HL-60 (cell line): ENCODE measurements at regions not wholly inside any gene's neighbourhood (a gene's known extent, or its start where the extent isn't known, plus 50 kb on each side); places are given as distances from the start of the nearest gene placed in this dataset.

Experiments used
- DNase-seq, 2 experiments: peaks; one replicate each; pipeline ENCODE4 v3.0.0-alpha.2; 2010 to 2020; ENCODE audit warnings: low read depth in 1 of 2, low spot score in 1 of 2
- H3K27ac ChIP-seq: fragments of 250-450 bp; sonication (Bioruptor Pico); replicated peaks from 2 replicates; pipeline ENCODE4 v1.5.1; 2020; ENCODE audit warnings: mild to moderate bottlenecking, moderate library complexity
- H3K27me3 ChIP-seq: fragments of 250-450 bp; sonication (Bioruptor Pico); 2 replicates; pipeline ENCODE4 v1.5.1; 2021; ENCODE audit warnings: mild to moderate bottlenecking, moderate library complexity; ENCODE audit not compliant: insufficient read depth, poor library complexity, severe bottlenecking
- H3K4me3 ChIP-seq: replicated peaks from 2 replicates; pipeline ENCODE4 v1.5.1; 2011; ENCODE audit warnings: mild to moderate bottlenecking, control low read depth, low read length; ENCODE audit not compliant: insufficient read depth
- GABPA ChIP-seq: IDR thresholded peaks from 2 replicates; pipeline ENCODE4 v1.6.1; 2012; ENCODE audit warnings: low read depth
- POLR2AphosphoS5 ChIP-seq: IDR thresholded peaks from 2 replicates; pipeline ENCODE4 v1.6.1; 2012; ENCODE audit warnings: low read depth
- SPI1 ChIP-seq: IDR thresholded peaks from 2 replicates; pipeline ENCODE4 v1.6.1; 2012; ENCODE audit warnings: low read depth, mild to moderate bottlenecking, borderline replicate concordance
- TF ChIP-seq, protein P1 (sequence below): IDR thresholded peaks from one replicate; pipeline ENCODE4 v1.5.1; 2011; ENCODE audit warnings: low read length, control low read depth, inconsistent platforms; ENCODE audit not compliant: insufficient read depth
- TF ChIP-seq, protein P2 (sequence below): IDR thresholded peaks from 2 replicates; pipeline ENCODE4 v1.6.1; 2012; ENCODE audit warnings: low read depth; ENCODE audit not compliant: insufficient replicate concordance

DNA sequence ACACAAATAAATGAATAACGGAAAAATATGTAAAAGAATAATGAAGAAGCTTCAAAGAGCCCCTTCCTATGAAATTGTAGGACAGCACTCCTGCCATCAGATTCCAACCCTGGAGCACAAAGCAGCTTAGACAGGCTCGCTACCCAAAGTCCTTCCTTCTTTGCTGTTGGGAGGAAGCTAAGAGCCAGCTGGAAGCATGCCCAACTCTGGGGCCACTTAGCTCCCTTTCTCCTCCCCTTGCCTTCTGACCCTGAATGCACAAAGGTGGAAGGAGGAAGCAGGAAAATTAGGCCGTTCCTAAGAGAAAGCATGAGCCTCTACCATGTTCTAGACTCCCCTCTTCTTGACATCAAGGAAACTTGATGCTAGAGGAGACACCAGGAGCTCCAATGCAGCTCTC, 700.8 kb downstream of the RNF144A start:
- DNase-seq, result no peak
- H3K27me3 ChIP-seq, result no peaks in the 10 kb centered on the region
- no peak for TF ChIP-seq GABPA
- TF ChIP-seq, protein P1, sequence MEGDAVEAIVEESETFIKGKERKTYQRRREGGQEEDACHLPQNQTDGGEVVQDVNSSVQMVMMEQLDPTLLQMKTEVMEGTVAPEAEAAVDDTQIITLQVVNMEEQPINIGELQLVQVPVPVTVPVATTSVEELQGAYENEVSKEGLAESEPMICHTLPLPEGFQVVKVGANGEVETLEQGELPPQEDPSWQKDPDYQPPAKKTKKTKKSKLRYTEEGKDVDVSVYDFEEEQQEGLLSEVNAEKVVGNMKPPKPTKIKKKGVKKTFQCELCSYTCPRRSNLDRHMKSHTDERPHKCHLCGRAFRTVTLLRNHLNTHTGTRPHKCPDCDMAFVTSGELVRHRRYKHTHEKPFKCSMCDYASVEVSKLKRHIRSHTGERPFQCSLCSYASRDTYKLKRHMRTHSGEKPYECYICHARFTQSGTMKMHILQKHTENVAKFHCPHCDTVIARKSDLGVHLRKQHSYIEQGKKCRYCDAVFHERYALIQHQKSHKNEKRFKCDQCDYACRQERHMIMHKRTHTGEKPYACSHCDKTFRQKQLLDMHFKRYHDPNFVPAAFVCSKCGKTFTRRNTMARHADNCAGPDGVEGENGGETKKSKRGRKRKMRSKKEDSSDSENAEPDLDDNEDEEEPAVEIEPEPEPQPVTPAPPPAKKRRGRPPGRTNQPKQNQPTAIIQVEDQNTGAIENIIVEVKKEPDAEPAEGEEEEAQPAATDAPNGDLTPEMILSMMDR, result no peak
- TF ChIP-seq, protein P2, sequence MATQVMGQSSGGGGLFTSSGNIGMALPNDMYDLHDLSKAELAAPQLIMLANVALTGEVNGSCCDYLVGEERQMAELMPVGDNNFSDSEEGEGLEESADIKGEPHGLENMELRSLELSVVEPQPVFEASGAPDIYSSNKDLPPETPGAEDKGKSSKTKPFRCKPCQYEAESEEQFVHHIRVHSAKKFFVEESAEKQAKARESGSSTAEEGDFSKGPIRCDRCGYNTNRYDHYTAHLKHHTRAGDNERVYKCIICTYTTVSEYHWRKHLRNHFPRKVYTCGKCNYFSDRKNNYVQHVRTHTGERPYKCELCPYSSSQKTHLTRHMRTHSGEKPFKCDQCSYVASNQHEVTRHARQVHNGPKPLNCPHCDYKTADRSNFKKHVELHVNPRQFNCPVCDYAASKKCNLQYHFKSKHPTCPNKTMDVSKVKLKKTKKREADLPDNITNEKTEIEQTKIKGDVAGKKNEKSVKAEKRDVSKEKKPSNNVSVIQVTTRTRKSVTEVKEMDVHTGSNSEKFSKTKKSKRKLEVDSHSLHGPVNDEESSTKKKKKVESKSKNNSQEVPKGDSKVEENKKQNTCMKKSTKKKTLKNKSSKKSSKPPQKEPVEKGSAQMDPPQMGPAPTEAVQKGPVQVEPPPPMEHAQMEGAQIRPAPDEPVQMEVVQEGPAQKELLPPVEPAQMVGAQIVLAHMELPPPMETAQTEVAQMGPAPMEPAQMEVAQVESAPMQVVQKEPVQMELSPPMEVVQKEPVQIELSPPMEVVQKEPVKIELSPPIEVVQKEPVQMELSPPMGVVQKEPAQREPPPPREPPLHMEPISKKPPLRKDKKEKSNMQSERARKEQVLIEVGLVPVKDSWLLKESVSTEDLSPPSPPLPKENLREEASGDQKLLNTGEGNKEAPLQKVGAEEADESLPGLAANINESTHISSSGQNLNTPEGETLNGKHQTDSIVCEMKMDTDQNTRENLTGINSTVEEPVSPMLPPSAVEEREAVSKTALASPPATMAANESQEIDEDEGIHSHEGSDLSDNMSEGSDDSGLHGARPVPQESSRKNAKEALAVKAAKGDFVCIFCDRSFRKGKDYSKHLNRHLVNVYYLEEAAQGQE, result no peak
- no peak for TF ChIP-seq POLR2AphosphoS5
- TF ChIP-seq SPI1, result no peak
- no peak overlapping the region for H3K4me3 ChIP-seq
- no peak overlapping the region for H3K27ac ChIP-seq

DNA sequence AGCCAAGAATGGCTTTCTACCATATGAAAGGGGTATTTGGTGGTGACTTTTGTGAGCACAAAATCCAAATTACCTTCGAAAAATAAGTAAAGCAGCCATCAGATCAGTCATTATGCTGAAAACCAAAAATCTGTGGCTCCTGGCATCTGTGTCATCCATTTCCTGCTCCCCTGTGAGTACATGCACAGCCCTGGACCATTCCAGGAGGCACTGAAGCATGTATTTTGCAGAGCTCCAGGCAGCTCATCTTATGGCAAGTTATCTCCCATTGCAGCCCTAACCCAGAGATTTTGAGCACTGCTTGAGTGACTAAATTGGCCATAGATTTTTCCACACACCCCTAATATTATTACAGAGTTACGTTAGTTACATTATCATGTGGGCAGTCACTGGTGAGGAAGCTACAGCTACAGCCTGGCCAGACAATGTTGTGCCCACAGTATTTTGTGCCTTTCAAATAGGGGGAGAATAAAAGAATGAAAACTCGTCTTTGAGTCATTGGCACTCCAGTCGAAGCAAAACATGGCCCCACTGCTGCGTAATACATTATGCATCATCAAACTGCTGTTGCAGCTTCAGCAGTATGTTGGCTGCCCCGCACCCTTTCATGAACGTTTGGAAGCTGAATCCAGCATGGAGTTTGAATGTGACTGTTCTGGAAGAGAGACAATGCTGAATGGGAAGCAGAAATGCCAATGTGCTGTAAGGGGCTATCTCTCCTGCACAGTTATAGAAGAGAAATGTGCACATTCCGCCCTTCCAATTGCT, 702.2 kb downstream of the RNF144A start:
- DNase-seq, result no peak
- TF ChIP-seq SPI1, result no peak
- TF ChIP-seq, protein P2, result no peak
- TF ChIP-seq GABPA, result no peak
- no peak for TF ChIP-seq POLR2AphosphoS5
- TF ChIP-seq, protein P1, result no peak
- H3K27me3 ChIP-seq, result no peaks in the 10 kb centered on the region
- no peak overlapping the region for H3K27ac ChIP-seq
- no peak overlapping the region for H3K4me3 ChIP-seq

DNA sequence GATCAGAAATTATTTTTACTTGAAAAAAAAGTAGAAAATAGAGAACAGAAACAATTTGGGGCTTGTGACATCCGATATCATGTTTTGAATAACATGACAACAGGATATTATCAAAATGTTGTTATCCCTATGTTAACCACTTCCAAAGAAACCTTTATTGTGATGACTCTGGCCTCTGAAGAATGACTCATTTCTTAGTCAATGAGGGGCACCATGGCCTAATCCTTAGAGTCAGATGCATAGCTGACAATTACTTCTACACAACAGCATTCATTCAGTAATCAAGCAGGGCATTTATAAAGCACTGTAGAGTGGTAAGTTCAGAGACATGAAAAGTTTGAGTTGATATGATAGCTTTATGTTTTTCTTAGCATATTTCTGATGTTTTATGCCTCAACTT, 703.0 kb downstream of the RNF144A start:
- Histone ChIP-seq H3K27ac (no peak overlapping the region), H3K27me3 (no peaks in the 10 kb centered on the region), H3K4me3 (no peak overlapping the region)
- TF ChIP-seq GABPA (no peak), POLR2AphosphoS5 (no peak), SPI1 (no peak)
- TF ChIP-seq, protein P1, result no peak
- TF ChIP-seq, protein P2, result no peak
- no peak for DNase-seq
